Activated CD8-positive, alpha-beta T cell treated with anti-CD3 and anti-CD28 coated beads for 36 hours (primary cell): ENCODE measurements at regions not wholly inside any gene's neighbourhood (a gene's known extent, or its start where the extent isn't known, plus 50 kb on each side); places are given as distances from the start of the nearest gene placed in this dataset.

Source experiments
- ATAC-seq: fragments of 200-7000 bp; cut with Tn5 transposase; one replicate; pipeline ENCODE4 v1.10.0; 2021; ENCODE audit warnings: mild to moderate bottlenecking, moderate library complexity
- CTCF ChIA-PET: fragments of 350-600 bp; sonication (Branson Sonifier 250); formaldehyde crosslinking; loops from one replicate; lab custom pipeline; 2021; ENCODE audit warnings: antibody characterized with exemption; lab: Charles Lee
- POLR2A ChIA-PET: fragments of 350-600 bp; sonication (Branson Sonifier 250); formaldehyde crosslinking; loops from one replicate; lab custom pipeline; 2021; ENCODE audit warnings: antibody characterized with exemption; lab: Charles Lee
- DNase-seq: peaks from one replicate; pipeline ENCODE4 v3.0.0-alpha.2; 2020
- H3K27ac Mint-ChIP-seq: one replicate; pipeline ENCODE4 v1.8.0; 2021; ENCODE audit warnings: mild to moderate bottlenecking, mixed read lengths
- H3K27me3 Mint-ChIP-seq: one replicate; pipeline ENCODE4 v1.8.0; 2021; ENCODE audit warnings: mixed read lengths
- H3K36me3 Mint-ChIP-seq: one replicate; pipeline ENCODE4 v1.8.0; 2021; ENCODE audit warnings: low read depth, mixed read lengths
- H3K4me1 Mint-ChIP-seq: one replicate; pipeline ENCODE4 v1.8.0; 2021; ENCODE audit warnings: low read depth, mixed read lengths
- H3K4me3 Mint-ChIP-seq: one replicate; pipeline ENCODE4 v1.8.0; 2021; ENCODE audit warnings: mild to moderate bottlenecking, moderate library complexity, mixed read lengths
- H3K9me3 Mint-ChIP-seq: one replicate; pipeline ENCODE4 v1.8.0; 2021; ENCODE audit warnings: mixed read lengths
- CTCF ChIP-seq: fragments of 200-600 bp; IDR thresholded peaks from one replicate; pipeline ENCODE4 v1.8.0; 2022; ENCODE audit warnings: antibody characterized with exemption, mild to moderate bottlenecking
- intact Hi-C: fragments of 100-400 bp; cut with micrococcal nuclease; formaldehyde crosslinking; loops from one replicate; pipeline ENCODE4 v1.10.0; 2022

- intact Hi-C loops: no loop called here
- Mint-ChIP-seq H3K27ac (no peak overlapping the region), H3K4me1 (no peaks in the 10 kb centered on the region), H3K4me3 (no peak overlapping the region), H3K36me3 (no peaks in the 10 kb centered on the region), H3K27me3 (peaks cover 12% of the 10 kb centered on the region), H3K9me3 (no peaks in the 10 kb centered on the region)
- POLR2A ChIA-PET: no interaction called here
- no peak for ATAC-seq
- TF ChIP-seq CTCF: no peak
- no peak for DNase-seq
- CTCF ChIA-PET: no interaction called here
Measured at GRCh38 chr6:167541544-167541943, 216.7 kb downstream of the TTLL2 start.

- no peak for ATAC-seq
- Mint-ChIP-seq H3K27ac (no peak overlapping the region), H3K4me1 (no peaks in the 10 kb centered on the region), H3K27me3 (no peaks in the 10 kb centered on the region), H3K36me3 (no peaks in the 10 kb centered on the region), H3K9me3 (no peaks in the 10 kb centered on the region), H3K4me3 (no peak overlapping the region)
- CTCF ChIA-PET: no interaction called here
- no peak for TF ChIP-seq CTCF
- intact Hi-C loops: no loop called here
- no peak for DNase-seq
- POLR2A ChIA-PET: no interaction called here
Measured at GRCh38 chr6:167543602-167544497, 219.0 kb downstream of the TTLL2 start.

- H3K27me3 Mint-ChIP-seq: no peaks in the 10 kb centered on the region
Measured at GRCh38 chr6:167546611-167547327, 221.9 kb downstream of the TTLL2 start.

GRCh38 chr6:167547328-167547692 lies 222.4 kb downstream of the TTLL2 start:
- no peaks in the 10 kb centered on the region for H3K4me1 Mint-ChIP-seq
- no peaks in the 10 kb centered on the region for H3K36me3 Mint-ChIP-seq
- no peak overlapping the region for H3K4me3 Mint-ChIP-seq
- intact Hi-C loops: no loop called here
- no peaks in the 10 kb centered on the region for H3K27me3 Mint-ChIP-seq
- H3K27ac Mint-ChIP-seq: no peak overlapping the region
- ATAC-seq (no peak), DNase-seq (no peak)
- no peak for TF ChIP-seq CTCF
- CTCF ChIA-PET: no interaction called here
- POLR2A ChIA-PET: no interaction called here
- no peaks in the 10 kb centered on the region for H3K9me3 Mint-ChIP-seq

More at GRCh38 chr6:167546611-167547327, 221.9 kb downstream of the TTLL2 start:
- H3K4me3 Mint-ChIP-seq: no peak overlapping the region
- CTCF ChIA-PET: no interaction called here
- intact Hi-C loops: no loop called here
- POLR2A ChIA-PET: no interaction called here
- no peak for TF ChIP-seq CTCF
- H3K27ac Mint-ChIP-seq: no peak overlapping the region
- DNase-seq: no peak
- no peaks in the 10 kb centered on the region for H3K4me1 Mint-ChIP-seq
- no peaks in the 10 kb centered on the region for H3K9me3 Mint-ChIP-seq
- no peaks in the 10 kb centered on the region for H3K36me3 Mint-ChIP-seq
- ATAC-seq: no peak

- POLR2A ChIA-PET: no interaction called here
- no peaks in the 10 kb centered on the region for H3K4me1 Mint-ChIP-seq
- DNase-seq (no peak), ATAC-seq (no peak)
- no peak overlapping the region for H3K27ac Mint-ChIP-seq
- no peak for TF ChIP-seq CTCF
- intact Hi-C loops: no loop called here
- no peak overlapping the region for H3K4me3 Mint-ChIP-seq
- H3K9me3 Mint-ChIP-seq: no peaks in the 10 kb centered on the region
- no peaks in the 10 kb centered on the region for H3K27me3 Mint-ChIP-seq
- no peaks in the 10 kb centered on the region for H3K36me3 Mint-ChIP-seq
- CTCF ChIA-PET: no interaction called here
Measured at GRCh38 chr6:167547751-167548150, 222.9 kb downstream of the TTLL2 start.
